MG63 (cell line): ENCODE measurements at regions not wholly inside any gene's neighbourhood (a gene's known extent, or its start where the extent isn't known, plus 50 kb on each side); places are given as distances from the start of the nearest gene placed in this dataset.

Experiments used
- DNase-seq: peaks from one replicate; pipeline ENCODE4 v3.0.0-alpha.2; 2020
- H3K27me3 ChIP-seq: fragments of 250-450 bp; sonication (Bioruptor Pico); 2 replicates; pipeline ENCODE4 v1.5.1; 2020; ENCODE audit warnings: mild to moderate bottlenecking, moderate library complexity
- H3K36me3 ChIP-seq: fragments of 250-450 bp; sonication (Bioruptor Pico); 2 replicates; pipeline ENCODE4 v1.5.1; 2020; ENCODE audit warnings: mild to moderate bottlenecking, moderate library complexity
- H3K4me3 ChIP-seq: fragments of 250-450 bp; sonication (Bioruptor Pico); 2 replicates; pipeline ENCODE4 v1.5.1; 2020; ENCODE audit warnings: mild to moderate bottlenecking, moderate library complexity
- H3K9me3 ChIP-seq: fragments of 250-450 bp; sonication (Bioruptor Pico); 2 replicates; pipeline ENCODE4 v1.5.1; 2020; ENCODE audit warnings: mild to moderate bottlenecking, moderate library complexity

DNA sequence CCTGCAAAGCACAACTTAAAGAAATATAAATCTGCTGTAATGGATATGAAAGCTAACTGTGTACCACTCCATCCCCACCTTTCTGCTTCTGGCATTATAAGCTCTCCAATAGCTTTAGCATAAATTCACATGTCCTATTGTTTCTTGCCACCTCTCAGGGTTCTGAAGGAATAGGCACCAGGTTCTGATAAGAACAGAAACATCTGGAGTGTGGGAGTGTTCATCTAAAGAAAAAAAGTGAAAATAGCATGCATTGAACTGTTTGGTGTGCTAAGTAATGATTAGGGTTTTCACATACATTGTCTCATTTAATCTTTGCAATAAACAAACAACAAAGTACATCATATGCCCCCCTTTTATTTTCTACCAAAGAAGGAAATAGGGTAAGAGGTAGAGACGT is 72.3 kb downstream of the FAM76B start:
- Histone ChIP-seq H3K27me3 (peaks cover 2% of the 10 kb centered on the region; the same call in 1 of the 2 replicates), H3K36me3 (no peaks in the 10 kb centered on the region), H3K9me3 (no peaks in the 10 kb centered on the region), H3K4me3 (no peak overlapping the region)
- DNase-seq = no peak

- H3K27me3 ChIP-seq = peaks cover 2% of the 10 kb centered on the region; the same call in 1 of the 2 replicates
- no peak for DNase-seq
- no peaks in the 10 kb centered on the region for H3K36me3 ChIP-seq
- H3K9me3 ChIP-seq = no peaks in the 10 kb centered on the region
- H3K4me3 ChIP-seq = no peak overlapping the region
Observed at GRCh38 chr11:95716266-95716665, 73.3 kb downstream of the FAM76B start.

DNA sequence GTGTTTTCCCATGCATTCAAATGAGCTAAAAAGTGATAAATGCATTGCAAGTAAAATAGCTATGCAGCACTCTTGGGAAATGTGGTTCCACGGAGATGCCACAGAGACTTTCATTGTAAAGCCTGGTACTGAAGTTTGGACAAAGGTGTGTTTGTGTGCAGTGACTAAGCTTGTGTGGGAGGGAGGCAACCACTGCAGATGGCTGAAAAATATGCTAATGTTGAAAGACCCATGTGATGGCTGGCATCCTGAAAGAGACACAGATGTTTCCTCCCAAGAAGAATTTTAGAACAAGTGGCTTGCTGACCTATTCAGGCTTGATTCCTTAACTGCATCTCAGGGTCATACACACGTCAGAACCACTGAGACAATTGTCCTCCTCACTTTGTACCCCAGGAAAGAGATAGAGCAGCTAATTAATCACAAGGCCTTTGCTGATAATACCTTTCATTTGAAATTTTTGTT is 73.8 kb downstream of the FAM76B start:
- peaks cover 2% of the 10 kb centered on the region; the same call in 1 of the 2 replicates for H3K27me3 ChIP-seq
- no peaks in the 10 kb centered on the region for H3K9me3 ChIP-seq
- no peaks in the 10 kb centered on the region for H3K36me3 ChIP-seq
- no peak for DNase-seq
- H3K4me3 ChIP-seq = no peak overlapping the region

DNA sequence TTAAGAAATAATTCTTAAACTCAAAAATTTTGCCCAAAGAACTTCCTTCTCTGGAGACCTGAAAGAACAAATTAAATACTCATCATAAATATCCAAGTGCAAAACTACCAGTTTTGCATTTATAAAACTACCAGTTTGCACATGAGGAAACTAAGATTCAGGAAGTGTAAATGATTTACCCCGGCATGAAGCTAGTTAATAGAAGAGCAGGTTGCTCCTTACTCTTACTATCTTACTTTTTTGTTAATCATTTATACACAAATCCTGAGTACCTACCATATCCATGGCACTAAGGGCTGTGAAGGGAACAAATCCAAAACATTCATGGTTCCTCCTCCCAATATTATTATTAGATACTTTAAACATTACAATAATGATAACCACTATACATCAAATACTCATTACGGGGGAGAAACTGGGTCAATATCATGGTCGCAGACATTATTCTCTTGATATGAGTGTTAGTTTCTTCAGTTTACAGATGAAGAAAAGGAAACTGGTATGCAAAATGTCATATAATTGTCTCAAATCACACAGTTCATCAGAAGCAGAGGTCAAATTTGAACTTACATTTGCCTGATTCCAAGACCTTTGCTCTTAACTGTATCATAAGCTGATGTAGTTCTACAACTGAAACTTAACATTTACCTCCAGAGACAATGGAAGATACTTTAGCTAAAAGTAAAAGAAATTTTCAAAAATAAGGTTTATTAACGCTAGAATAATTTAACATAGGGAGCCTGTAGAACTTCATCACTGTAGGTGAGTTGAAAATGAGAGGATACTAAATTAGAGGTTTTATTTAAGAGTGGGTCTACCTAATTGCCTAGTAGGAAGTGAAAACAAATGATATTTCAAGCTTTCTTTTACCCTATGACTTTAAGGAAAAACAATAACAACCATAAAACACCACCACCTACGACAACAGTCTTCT is 74.5 kb downstream of the FAM76B start:
- Histone ChIP-seq H3K4me3 (no peak overlapping the region), H3K9me3 (no peaks in the 10 kb centered on the region), H3K27me3 (peaks cover 2% of the 10 kb centered on the region; the same call in 1 of the 2 replicates), H3K36me3 (no peaks in the 10 kb centered on the region)
- no peak for DNase-seq

GRCh38 chr11:95713428-95713827 is 76.2 kb downstream of the FAM76B start:
- no peaks in the 10 kb centered on the region for H3K9me3 ChIP-seq
- no peak for DNase-seq
- H3K36me3 ChIP-seq = no peaks in the 10 kb centered on the region
- no peak overlapping the region for H3K4me3 ChIP-seq
- H3K27me3 ChIP-seq = peaks cover 2% of the 10 kb centered on the region; the same call in 1 of the 2 replicates

- Histone ChIP-seq H3K36me3 (no peaks in the 10 kb centered on the region), H3K4me3 (no peak overlapping the region), H3K27me3 (peaks cover 2% of the 10 kb centered on the region; the same call in 1 of the 2 replicates), H3K9me3 (no peaks in the 10 kb centered on the region)
- no peak for DNase-seq
Observed at GRCh38 chr11:95711945-95712221, 77.7 kb downstream of the FAM76B start.

- Histone ChIP-seq H3K36me3 (no peaks in the 10 kb centered on the region), H3K4me3 (no peak overlapping the region), H3K27me3 (peaks cover 2% of the 10 kb centered on the region; the same call in 1 of the 2 replicates), H3K9me3 (no peaks in the 10 kb centered on the region)
- DNase-seq = no peak
Observed at GRCh38 chr11:95711162-95711944, 78.2 kb downstream of the FAM76B start.

- DNase-seq = no peak
- no peaks in the 10 kb centered on the region for H3K9me3 ChIP-seq
- no peaks in the 10 kb centered on the region for H3K36me3 ChIP-seq
- H3K27me3 ChIP-seq = no peaks in the 10 kb centered on the region
- no peak overlapping the region for H3K4me3 ChIP-seq
Observed at GRCh38 chr11:95708681-95709080, 80.9 kb downstream of the FAM76B start.

- Histone ChIP-seq H3K9me3 (no peaks in the 10 kb centered on the region), H3K4me3 (no peak overlapping the region), H3K36me3 (no peaks in the 10 kb centered on the region), H3K27me3 (no peaks in the 10 kb centered on the region)
- DNase-seq = no peak
Observed at GRCh38 chr11:95706974-95707387, 82.6 kb downstream of the FAM76B start.

GRCh38 chr11:95705485-95706124 is 84.0 kb downstream of the FAM76B start:
- Histone ChIP-seq H3K36me3 (no peaks in the 10 kb centered on the region), H3K4me3 (no peak overlapping the region), H3K27me3 (no peaks in the 10 kb centered on the region), H3K9me3 (no peaks in the 10 kb centered on the region)
- DNase-seq = peak; percentile 71

GRCh38 chr11:95704865-95705264 is 84.7 kb downstream of the FAM76B start:
- no peak overlapping the region for H3K4me3 ChIP-seq
- H3K9me3 ChIP-seq = no peaks in the 10 kb centered on the region
- no peaks in the 10 kb centered on the region for H3K36me3 ChIP-seq
- DNase-seq = no peak
- H3K27me3 ChIP-seq = no peaks in the 10 kb centered on the region

DNA sequence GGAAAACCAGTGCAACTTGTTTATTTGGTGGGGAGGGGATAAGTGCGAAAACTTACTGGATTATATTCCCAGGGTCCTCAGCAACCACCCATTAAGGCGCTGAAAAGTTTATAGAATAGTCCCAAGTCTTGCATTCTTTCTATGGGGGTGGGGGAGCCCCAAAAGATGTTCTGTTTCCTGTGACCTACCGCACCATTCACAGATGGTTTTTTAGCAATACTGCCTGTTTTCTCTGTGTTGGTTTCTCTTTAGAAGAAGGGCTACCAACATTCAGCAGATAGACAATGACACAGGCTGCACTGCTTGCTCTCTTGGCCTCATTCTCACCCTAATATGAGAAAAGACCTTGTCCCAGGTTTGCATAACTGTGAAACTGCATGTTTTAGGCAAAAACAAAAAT is 86.5 kb downstream of the FAM76B start:
- Histone ChIP-seq H3K36me3 (no peaks in the 10 kb centered on the region), H3K4me3 (no peak overlapping the region), H3K9me3 (no peaks in the 10 kb centered on the region), H3K27me3 (no peaks in the 10 kb centered on the region)
- DNase-seq = no peak

GRCh38 chr11:95702526-95702925 is 87.1 kb downstream of the FAM76B start:
- Histone ChIP-seq H3K36me3 (no peaks in the 10 kb centered on the region), H3K27me3 (no peaks in the 10 kb centered on the region), H3K4me3 (no peak overlapping the region), H3K9me3 (no peaks in the 10 kb centered on the region)
- peak; percentile 53 for DNase-seq

DNA sequence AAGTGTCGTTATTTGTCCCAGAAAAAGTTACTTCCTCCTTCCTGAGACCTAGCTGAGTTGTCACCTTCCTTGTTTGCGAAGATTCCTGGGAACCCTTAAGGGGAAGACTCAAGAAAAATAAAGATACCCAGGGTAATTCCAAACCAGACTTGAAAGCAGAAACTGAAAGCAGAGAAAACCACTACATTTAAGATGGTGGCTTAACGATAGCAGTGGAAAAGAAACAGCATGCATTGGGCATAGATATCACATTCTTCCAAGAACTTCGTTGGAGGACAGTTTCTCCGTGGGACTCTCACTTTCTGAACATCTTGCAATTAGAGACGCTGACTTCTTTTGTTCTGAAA is 89.1 kb downstream of the FAM76B start:
- no peaks in the 10 kb centered on the region for H3K9me3 ChIP-seq
- H3K27me3 ChIP-seq = no peaks in the 10 kb centered on the region
- no peak overlapping the region for H3K4me3 ChIP-seq
- H3K36me3 ChIP-seq = no peaks in the 10 kb centered on the region
- DNase-seq = no peak

DNA sequence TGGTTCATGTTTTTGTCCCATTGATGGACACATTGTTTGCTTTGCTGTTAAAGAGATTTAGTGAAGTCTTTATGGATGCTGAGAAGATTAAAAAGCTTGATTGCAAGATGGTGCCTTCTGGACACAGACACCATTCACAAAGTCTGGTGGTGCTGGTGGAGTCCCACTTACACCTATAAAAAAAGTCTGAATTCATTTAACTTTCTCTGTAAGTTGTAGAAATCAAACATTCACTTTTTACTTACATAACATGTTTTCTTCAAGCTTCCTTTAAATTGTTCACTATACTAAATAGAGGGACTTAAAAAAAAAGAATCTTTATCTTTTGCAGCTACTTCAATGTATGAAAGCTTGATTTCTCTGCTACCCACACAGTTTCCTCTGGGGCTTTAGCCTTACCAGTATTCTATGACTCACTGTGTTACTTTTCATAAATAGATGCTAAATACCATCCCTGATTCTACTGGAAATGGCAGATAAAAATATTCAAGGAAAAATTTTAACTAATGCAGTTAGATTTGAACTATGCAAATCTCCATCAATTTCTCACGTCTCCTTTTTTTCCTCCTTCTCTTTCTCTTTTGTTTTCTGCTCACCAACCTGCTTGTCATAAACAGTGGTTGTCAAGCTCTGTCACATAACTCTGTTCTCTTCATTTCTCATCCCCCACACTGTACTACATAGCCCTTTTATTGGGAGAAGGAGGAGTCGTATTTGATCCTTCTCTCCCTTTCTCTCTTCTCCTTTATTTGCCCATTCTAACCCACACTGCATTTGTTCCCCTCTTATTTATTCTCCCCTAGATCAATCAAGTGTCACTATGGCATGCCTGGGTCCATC is 89.7 kb downstream of the FAM76B start:
- DNase-seq = no peak
- Histone ChIP-seq H3K9me3 (peaks cover 2% of the 10 kb centered on the region; the same call in 1 of the 2 replicates), H3K4me3 (no peak overlapping the region), H3K27me3 (no peaks in the 10 kb centered on the region), H3K36me3 (no peaks in the 10 kb centered on the region)
